ENCODE measurements at regions not wholly inside any gene's neighbourhood (a gene's known extent, or its start where the extent isn't known, plus 50 kb on each side); places are given as distances from the start of the nearest gene placed in this dataset.
"Not testable (repeated sequence)": the region's sequence is repeated elsewhere in the genome, so short reads cannot be mapped to it uniquely, and the experiment has no call there.

GRCh38 chr16:16559179-16559740, 180.3 kb downstream of the NPIPA7 start:
- CTCF ChIA-PET, POLR2A ChIA-PET: not testable (repeated sequence)

DNA sequence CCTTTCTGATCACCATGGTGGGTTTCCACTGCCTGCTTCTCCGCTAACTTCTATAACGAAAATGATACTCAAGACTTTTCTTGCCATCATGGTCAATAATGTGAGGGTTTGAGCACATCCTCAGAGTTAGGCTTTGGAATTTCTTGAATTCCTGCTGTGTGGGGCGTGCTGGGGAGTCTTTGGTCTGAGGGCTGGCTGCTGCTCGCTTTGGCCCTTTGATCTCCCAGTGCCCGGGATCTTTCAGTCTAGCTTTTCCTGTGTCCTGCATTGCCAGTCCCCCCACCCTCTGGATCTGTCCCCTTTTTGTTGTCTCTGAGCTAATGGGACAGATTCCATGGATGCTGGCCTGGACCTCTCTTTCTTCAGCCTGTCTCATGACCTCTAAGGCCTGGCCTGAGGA, 182.6 kb downstream of the NPIPA7 start:
- CTCF ChIA-PET, POLR2A ChIA-PET: not testable (repeated sequence)

GRCh38 chr16:16563962-16564361, 185.0 kb downstream of the NPIPA7 start:
- POLR2A ChIA-PET, CTCF ChIA-PET: not testable (repeated sequence)

GRCh38 chr16:16565326-16565725, 186.4 kb downstream of the NPIPA7 start:
- POLR2A ChIA-PET, CTCF ChIA-PET: not testable (repeated sequence)

DNA sequence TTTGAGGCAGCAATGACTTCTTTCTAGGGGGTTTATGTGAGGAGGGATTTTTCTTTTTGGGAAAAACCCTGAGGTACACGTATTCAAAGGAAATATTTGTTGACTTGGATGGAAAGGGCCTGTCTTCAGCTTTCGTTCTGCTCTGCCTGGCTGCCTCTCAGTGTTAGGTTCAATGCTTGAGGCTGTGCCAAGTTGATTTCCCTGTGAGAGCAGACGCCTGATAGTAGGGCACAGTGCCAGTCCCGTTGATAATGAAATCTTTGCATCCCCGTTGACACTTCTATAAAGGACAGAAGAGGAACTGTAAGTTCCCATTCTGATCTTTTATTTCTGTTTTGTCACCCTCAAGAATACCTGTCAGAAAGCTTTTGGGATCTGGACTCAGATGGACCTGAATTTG, 191.1 kb downstream of the NPIPA7 start:
- POLR2A ChIA-PET, CTCF ChIA-PET: not testable (repeated sequence)

DNA sequence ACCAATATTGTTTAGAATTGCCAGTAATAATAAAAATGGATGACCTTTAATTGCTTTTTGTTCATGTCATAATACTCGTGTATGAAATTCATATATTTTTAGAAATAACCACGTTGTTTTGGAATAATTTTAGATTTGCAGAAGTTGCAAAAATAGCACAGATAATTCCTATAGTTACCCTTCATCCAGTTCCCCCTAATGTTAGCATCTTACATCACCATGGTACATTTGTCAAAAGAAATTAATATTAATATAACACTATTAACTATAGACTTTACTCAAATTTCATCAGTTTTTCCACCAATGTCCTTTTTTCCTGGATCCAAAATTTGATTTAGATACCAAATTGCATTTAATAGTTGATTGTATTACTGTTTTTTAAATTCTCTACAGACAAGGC, 191.9 kb downstream of the NPIPA7 start:
- CTCF ChIA-PET, POLR2A ChIA-PET: not testable (repeated sequence)

DNA sequence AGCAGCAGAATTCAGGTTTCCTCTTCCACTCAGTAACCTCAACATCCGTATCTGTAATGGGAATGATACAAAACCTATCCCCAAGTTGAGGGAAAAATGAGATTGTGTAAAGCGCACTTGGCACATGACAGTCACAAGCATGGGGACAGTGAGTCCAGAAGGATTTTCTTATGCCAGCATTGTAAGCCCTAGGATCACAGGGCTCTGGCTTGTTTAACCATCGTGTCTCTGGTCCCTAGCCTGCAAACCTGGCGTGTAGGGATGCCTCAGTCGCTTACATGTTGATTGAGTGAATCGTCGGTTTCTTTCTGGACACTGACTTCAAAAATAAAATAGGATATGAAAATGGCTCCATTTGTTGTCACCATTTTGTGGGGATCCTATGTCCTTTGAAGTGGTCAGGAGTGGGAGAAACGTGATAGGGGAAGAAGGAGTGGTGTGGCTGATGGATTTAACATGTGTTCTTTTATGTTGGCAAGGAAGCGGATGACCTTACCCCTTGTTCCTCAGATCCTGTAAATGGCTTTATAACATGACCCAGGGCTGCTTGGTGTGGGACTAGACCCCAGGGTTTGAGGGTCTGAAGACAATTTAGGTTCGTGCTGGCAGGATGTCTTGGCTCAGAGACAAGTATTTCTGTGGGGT, 193.3 kb downstream of the NPIPA7 start:
- POLR2A ChIA-PET, CTCF ChIA-PET: not testable (repeated sequence)

GRCh38 chr16:16577062-16577461, 198.1 kb downstream of the NPIPA7 start:
- POLR2A ChIA-PET, CTCF ChIA-PET: not testable (repeated sequence)

DNA sequence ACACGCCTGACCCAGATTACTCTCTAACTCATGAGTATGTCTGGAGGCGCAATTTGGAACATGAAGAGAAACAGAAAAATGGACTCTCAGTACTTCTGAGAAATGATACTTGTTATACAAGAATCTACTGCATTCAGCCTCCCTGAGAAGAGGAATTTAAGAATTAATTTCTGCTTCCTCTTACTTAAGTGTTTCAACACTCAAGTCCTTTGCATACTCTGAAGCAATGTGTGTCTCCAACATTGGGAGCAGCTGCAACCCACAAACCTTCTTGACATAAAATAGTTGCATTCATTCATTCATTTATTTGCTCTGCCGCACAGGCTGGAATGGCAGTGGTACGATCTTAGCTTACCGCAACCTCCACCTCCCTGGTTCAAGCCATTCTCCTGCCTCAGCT, 199.8 kb downstream of the NPIPA7 start:
- ChIA-PET CTCF (no interaction called here), POLR2A (no interaction called here)

- POLR2A ChIA-PET: interaction anchor here (0.5 kb wide), 1 partner anchor 49 kb away, joined by 5 read pairs; no protein-coding TSS in a partner anchor
- CTCF ChIA-PET: not testable (repeated sequence)
Measured at GRCh38 chr16:16582916-16583315, 204.0 kb downstream of the NPIPA7 start.

DNA sequence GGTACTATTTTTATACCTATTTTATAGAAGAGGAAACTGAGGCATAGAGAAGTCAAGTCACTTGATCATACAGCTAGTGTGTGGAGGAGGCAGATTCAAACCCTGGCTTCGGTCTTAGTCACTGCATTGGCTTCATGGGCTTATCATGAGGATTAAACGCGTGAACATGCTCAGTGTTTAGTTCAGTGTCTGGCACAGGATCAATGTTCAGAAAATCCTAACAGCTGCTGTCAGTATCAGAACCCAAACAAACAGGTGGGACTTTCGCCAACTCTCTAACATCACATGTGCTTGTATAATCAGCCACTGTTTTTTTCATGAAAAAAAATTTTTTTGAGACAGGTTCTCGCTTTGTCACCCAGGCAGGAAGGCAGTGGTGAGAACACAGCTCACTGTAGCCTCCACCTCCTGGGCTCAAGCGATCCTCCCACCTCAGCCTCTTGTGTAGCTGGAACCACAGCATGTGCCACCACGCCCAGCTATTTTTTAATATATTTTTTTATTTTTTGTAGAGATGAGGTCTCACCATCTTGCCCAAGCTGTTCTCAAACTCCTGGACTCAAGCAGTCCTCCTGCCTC, 207.2 kb downstream of the NPIPA7 start:
- CTCF ChIA-PET, POLR2A ChIA-PET: not testable (repeated sequence)

DNA sequence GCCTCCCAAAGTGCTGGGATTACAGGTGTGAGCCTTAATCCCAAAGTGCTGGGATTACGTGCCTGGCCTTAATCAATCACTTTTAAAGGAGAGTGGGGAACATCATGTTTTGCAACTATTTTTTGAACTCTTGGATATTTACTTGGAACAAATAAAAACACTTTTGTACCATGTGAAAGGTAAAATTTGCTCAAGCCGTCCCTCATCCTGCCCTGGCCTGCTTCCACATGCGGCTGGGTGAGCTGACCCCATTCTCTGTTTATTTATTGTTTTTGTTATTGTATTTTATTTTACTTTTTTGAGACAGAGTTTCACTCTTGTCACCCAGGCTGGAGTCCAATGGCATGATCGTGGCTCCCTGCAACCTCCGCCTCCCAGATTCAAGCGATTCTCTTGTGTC, 208.0 kb downstream of the NPIPA7 start:
- CTCF ChIA-PET, POLR2A ChIA-PET: not testable (repeated sequence)

- CTCF ChIA-PET, POLR2A ChIA-PET: not testable (repeated sequence)
Measured at GRCh38 chr16:16588436-16588835, 209.5 kb downstream of the NPIPA7 start.

GRCh38 chr16:16590654-16591318, 211.8 kb downstream of the NPIPA7 start:
- CTCF ChIA-PET: not testable (repeated sequence)

DNA sequence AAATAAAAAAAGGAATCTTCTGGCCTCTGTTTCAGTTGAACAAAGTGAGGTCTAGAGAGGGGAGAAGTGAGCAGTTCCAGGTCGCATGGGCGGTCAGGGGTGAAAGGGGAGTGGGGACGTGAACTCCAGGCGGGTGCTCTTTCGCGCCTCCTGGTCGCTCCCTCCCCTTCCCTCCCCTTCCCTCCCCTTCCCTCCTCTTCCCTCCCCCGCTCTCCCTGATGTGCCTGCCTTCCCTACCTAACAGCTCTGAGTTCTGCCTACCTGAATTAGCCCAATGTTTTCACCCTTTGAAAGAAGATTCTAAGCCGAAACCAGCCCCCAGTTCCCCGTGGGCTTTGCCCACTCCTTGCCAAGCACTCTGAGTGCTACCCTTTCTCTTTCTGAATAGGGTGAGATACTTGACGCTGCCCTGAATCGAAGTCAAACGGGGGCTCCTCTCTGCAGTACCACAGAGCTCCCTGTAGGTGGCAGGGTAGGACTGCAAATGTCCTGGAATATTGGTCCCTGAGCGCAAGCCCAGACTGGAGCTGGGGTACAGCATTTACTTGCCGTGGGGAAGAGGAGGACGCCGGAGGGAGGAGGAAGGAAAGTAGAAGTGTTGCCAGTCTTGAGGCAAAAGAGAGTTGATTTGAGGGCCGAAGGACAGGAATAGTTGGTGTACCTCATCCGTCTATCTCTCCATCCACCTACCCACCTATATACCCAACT, 214.4 kb downstream of the NPIPA7 start:
- POLR2A ChIA-PET, CTCF ChIA-PET: not testable (repeated sequence)

More at GRCh38 chr16:16590654-16591318, 211.8 kb downstream of the NPIPA7 start:
- POLR2A ChIA-PET: not testable (repeated sequence)

- POLR2A ChIA-PET, CTCF ChIA-PET: not testable (repeated sequence)
Measured at GRCh38 chr16:16595029-16595718, 216.2 kb downstream of the NPIPA7 start.

DNA sequence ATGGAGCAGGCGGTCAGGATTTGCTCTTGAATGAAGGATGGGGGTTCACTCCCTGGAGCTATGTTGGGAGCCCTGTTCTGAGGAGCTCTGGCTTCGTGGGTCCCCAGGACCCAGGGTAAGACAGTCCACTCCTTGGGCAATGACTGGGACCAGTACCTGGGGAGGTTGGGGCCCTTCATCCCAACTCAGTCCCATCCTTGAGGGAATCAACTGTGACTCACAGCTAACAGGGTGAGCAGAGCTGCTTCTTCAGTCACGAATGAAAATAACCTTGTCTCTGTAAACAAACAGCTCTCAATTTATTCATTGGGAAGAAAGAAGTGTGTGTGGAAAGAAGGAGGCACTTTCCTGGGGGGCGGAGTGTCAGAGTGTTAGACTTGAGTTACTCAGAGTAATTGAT, 222.3 kb downstream of the NPIPA7 start:
- POLR2A ChIA-PET, CTCF ChIA-PET: not testable (repeated sequence)

- POLR2A ChIA-PET, CTCF ChIA-PET: not testable (repeated sequence)
Measured at GRCh38 chr16:16607401-16608082, 228.6 kb downstream of the NPIPA7 start.

DNA sequence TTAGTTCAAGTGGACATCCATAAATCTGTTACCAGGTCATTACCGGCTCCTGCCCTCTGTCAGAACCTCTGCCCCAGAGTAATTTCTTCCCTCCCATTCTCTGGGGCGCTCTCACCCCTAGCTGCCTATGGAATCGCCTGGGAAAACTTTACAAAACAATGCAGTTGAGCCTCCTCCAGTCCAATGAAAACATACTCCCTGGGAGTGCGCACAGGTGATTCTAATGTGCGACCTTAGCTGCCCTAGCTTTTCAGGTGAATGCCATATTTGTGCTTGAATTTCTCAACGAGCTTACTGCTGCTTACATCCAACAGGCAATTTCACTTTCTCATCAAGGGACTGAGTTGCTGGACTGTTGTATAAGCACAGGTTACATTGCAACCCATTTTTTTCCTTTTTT, 230.7 kb downstream of the NPIPA7 start:
- POLR2A ChIA-PET, CTCF ChIA-PET: not testable (repeated sequence)
